ENCODE measurements at regions not wholly inside any gene's neighbourhood (a gene's known extent, or its start where the extent isn't known, plus 50 kb on each side); places are given as distances from the start of the nearest gene placed in this dataset.
A peak's percentile ranks its signal among the peaks of the same experiment; 100 is the strongest.

- H4K8ac ChIP-seq (ENCODE audit: low read depth, low read length), result no peak overlapping the region
- H3K27me3 ChIP-seq (ENCODE audit: insufficient read depth, low read length), result no peaks in the 10 kb centered on the region
- no peak overlapping the region for H2AFZ ChIP-seq (ENCODE audit: insufficient read depth, low read length, poor library complexity)
- H3K79me2 ChIP-seq (ENCODE audit: control insufficient read depth, insufficient read depth, low read length, poor library complexity), result no peaks in the 10 kb centered on the region
- no peak overlapping the region for H3K4me3 ChIP-seq (ENCODE audit: low read depth, low read length)
- no peaks in the 10 kb centered on the region for H3K9me3 ChIP-seq (ENCODE audit: insufficient read depth, low read depth, low read length)
- H3K4ac ChIP-seq (ENCODE audit: low read depth, low read length), result no peak overlapping the region
- WGBS (ENCODE audit: extremely low coverage, insufficient coverage, insufficient read length), result no CpG with 5 or more reads among the region's 3 CpGs
- H3K4me2 ChIP-seq (ENCODE audit: low read length), result no peak overlapping the region
- peak overlapping the region; percentile 39 for H2BK12ac ChIP-seq (ENCODE audit: low read length)
- H3K18ac ChIP-seq (ENCODE audit: low read length), result no peak overlapping the region
- H2BK5ac ChIP-seq (ENCODE audit: low read depth, low read length, poor library complexity), result no peak overlapping the region
- H3K14ac ChIP-seq (ENCODE audit: low read length), result no peak overlapping the region
- DNase-seq, result no peak
- H2AK5ac ChIP-seq (ENCODE audit: low read length), result no peak overlapping the region
- no peak overlapping the region for H4K12ac ChIP-seq (ENCODE audit: low read depth, low read length)
- H3K36me3 ChIP-seq (ENCODE audit: control insufficient read depth in 1 of 2, insufficient read depth in 2 of 2, low read length in 2 of 2), result no peaks in the 10 kb centered on the region
- H3K23ac ChIP-seq (ENCODE audit: low read length), result no peak overlapping the region
- peaks cover 6% of the 10 kb centered on the region in 2 experiments for H3K4me1 ChIP-seq (ENCODE audit: control insufficient read depth in 1 of 2, insufficient read depth in 2 of 2, low read length in 2 of 2)
- H3K9ac ChIP-seq (ENCODE audit: low read length), result no peak overlapping the region
- H3K79me1 ChIP-seq (ENCODE audit: low read length), result no peaks in the 10 kb centered on the region
- no peak overlapping the region for H2BK120ac ChIP-seq (ENCODE audit: insufficient read depth, low read length, poor library complexity)
- peak overlapping the region; percentile 23 for H4K91ac ChIP-seq (ENCODE audit: low read depth, low read length)
- peak overlapping the region; percentile 31 for H3K27ac ChIP-seq (ENCODE audit: low read depth, low read length)
Observed at GRCh38 chr15:95259965-95260364, 1028.6 kb downstream of the MCTP2 start.

GRCh38 chr15:95260856-95261255, 1029.5 kb downstream of the MCTP2 start:
- Histone ChIP-seq H2AK5ac (ENCODE audit: low read length) (no peak overlapping the region), H3K36me3 (ENCODE audit: control insufficient read depth in 1 of 2, insufficient read depth in 2 of 2, low read length in 2 of 2) (no peaks in the 10 kb centered on the region), H2AFZ (ENCODE audit: insufficient read depth, low read length, poor library complexity) (no peak overlapping the region), H4K91ac (ENCODE audit: low read depth, low read length) (no peak overlapping the region), H2BK120ac (ENCODE audit: insufficient read depth, low read length, poor library complexity) (no peak overlapping the region), H3K18ac (ENCODE audit: low read length) (no peak overlapping the region), H3K9me3 (ENCODE audit: insufficient read depth, low read depth, low read length) (no peaks in the 10 kb centered on the region), H3K9ac (ENCODE audit: low read length) (no peak overlapping the region), H3K23ac (ENCODE audit: low read length) (no peak overlapping the region), H3K4me2 (ENCODE audit: low read length) (no peak overlapping the region), H3K4me1 (ENCODE audit: control insufficient read depth in 1 of 2, insufficient read depth in 2 of 2, low read length in 2 of 2) (peaks cover 6% of the 10 kb centered on the region in 2 experiments), H3K79me2 (ENCODE audit: control insufficient read depth, insufficient read depth, low read length, poor library complexity) (no peaks in the 10 kb centered on the region), H3K4ac (ENCODE audit: low read depth, low read length) (no peak overlapping the region), H3K4me3 (ENCODE audit: low read depth, low read length) (no peak overlapping the region), H4K8ac (ENCODE audit: low read depth, low read length) (no peak overlapping the region), H2BK12ac (ENCODE audit: low read length) (no peak overlapping the region), H3K27ac (ENCODE audit: low read depth, low read length) (no peak overlapping the region), H4K12ac (ENCODE audit: low read depth, low read length) (no peak overlapping the region), H3K14ac (ENCODE audit: low read length) (no peak overlapping the region), H2BK5ac (ENCODE audit: low read depth, low read length, poor library complexity) (no peak overlapping the region), H3K79me1 (ENCODE audit: low read length) (peaks cover 1% of the 10 kb centered on the region), H3K27me3 (ENCODE audit: insufficient read depth, low read length) (no peaks in the 10 kb centered on the region)
- no peak for DNase-seq
- WGBS (ENCODE audit: extremely low coverage, insufficient coverage, insufficient read length), result no CpG with 5 or more reads among the region's 5 CpGs

GRCh38 chr15:95261546-95261945, 1030.2 kb downstream of the MCTP2 start:
- Histone ChIP-seq H3K27ac (ENCODE audit: low read depth, low read length) (no peak overlapping the region), H2BK5ac (ENCODE audit: low read depth, low read length, poor library complexity) (no peak overlapping the region), H3K36me3 (ENCODE audit: control insufficient read depth in 1 of 2, insufficient read depth in 2 of 2, low read length in 2 of 2) (no peaks in the 10 kb centered on the region), H2AFZ (ENCODE audit: insufficient read depth, low read length, poor library complexity) (no peak overlapping the region), H4K12ac (ENCODE audit: low read depth, low read length) (no peak overlapping the region), H3K4me1 (ENCODE audit: control insufficient read depth in 1 of 2, insufficient read depth in 2 of 2, low read length in 2 of 2) (peaks cover 6% of the 10 kb centered on the region in 2 experiments), H2AK5ac (ENCODE audit: low read length) (no peak overlapping the region), H2BK12ac (ENCODE audit: low read length) (no peak overlapping the region), H3K9ac (ENCODE audit: low read length) (no peak overlapping the region), H3K14ac (ENCODE audit: low read length) (no peak overlapping the region), H3K4ac (ENCODE audit: low read depth, low read length) (no peak overlapping the region), H3K18ac (ENCODE audit: low read length) (no peak overlapping the region), H4K91ac (ENCODE audit: low read depth, low read length) (no peak overlapping the region), H3K9me3 (ENCODE audit: insufficient read depth, low read depth, low read length) (no peaks in the 10 kb centered on the region), H2BK120ac (ENCODE audit: insufficient read depth, low read length, poor library complexity) (no peak overlapping the region), H3K23ac (ENCODE audit: low read length) (no peak overlapping the region), H4K8ac (ENCODE audit: low read depth, low read length) (no peak overlapping the region), H3K4me2 (ENCODE audit: low read length) (no peak overlapping the region), H3K4me3 (ENCODE audit: low read depth, low read length) (no peak overlapping the region), H3K79me1 (ENCODE audit: low read length) (peaks cover 1% of the 10 kb centered on the region), H3K27me3 (ENCODE audit: insufficient read depth, low read length) (no peaks in the 10 kb centered on the region), H3K79me2 (ENCODE audit: control insufficient read depth, insufficient read depth, low read length, poor library complexity) (no peaks in the 10 kb centered on the region)
- WGBS (ENCODE audit: extremely low coverage, insufficient coverage, insufficient read length), result no CpG with 5 or more reads among the region's 3 CpGs
- no peak for DNase-seq

GRCh38 chr15:95261968-95262367, 1030.6 kb downstream of the MCTP2 start:
- no CpG with 5 or more reads among the region's 6 CpGs for WGBS (ENCODE audit: extremely low coverage, insufficient coverage, insufficient read length)
- no peaks in the 10 kb centered on the region for H3K79me2 ChIP-seq (ENCODE audit: control insufficient read depth, insufficient read depth, low read length, poor library complexity)
- no peak overlapping the region for H4K91ac ChIP-seq (ENCODE audit: low read depth, low read length)
- no peak overlapping the region for H4K12ac ChIP-seq (ENCODE audit: low read depth, low read length)
- H2BK12ac ChIP-seq (ENCODE audit: low read length), result no peak overlapping the region
- H2AFZ ChIP-seq (ENCODE audit: insufficient read depth, low read length, poor library complexity), result no peak overlapping the region
- no peak overlapping the region for H2BK5ac ChIP-seq (ENCODE audit: low read depth, low read length, poor library complexity)
- H3K79me1 ChIP-seq (ENCODE audit: low read length), result peaks cover 1% of the 10 kb centered on the region
- H4K8ac ChIP-seq (ENCODE audit: low read depth, low read length), result no peak overlapping the region
- H3K4ac ChIP-seq (ENCODE audit: low read depth, low read length), result no peak overlapping the region
- no peak overlapping the region for H3K9ac ChIP-seq (ENCODE audit: low read length)
- H3K18ac ChIP-seq (ENCODE audit: low read length), result no peak overlapping the region
- H3K36me3 ChIP-seq (ENCODE audit: control insufficient read depth in 1 of 2, insufficient read depth in 2 of 2, low read length in 2 of 2), result no peaks in the 10 kb centered on the region
- H3K23ac ChIP-seq (ENCODE audit: low read length), result no peak overlapping the region
- peaks cover 6% of the 10 kb centered on the region in 2 experiments for H3K4me1 ChIP-seq (ENCODE audit: control insufficient read depth in 1 of 2, insufficient read depth in 2 of 2, low read length in 2 of 2)
- H3K14ac ChIP-seq (ENCODE audit: low read length), result no peak overlapping the region
- H3K4me3 ChIP-seq (ENCODE audit: low read depth, low read length), result no peak overlapping the region
- no peaks in the 10 kb centered on the region for H3K27me3 ChIP-seq (ENCODE audit: insufficient read depth, low read length)
- no peak overlapping the region for H3K4me2 ChIP-seq (ENCODE audit: low read length)
- H3K27ac ChIP-seq (ENCODE audit: low read depth, low read length), result no peak overlapping the region
- DNase-seq, result no peak
- no peak overlapping the region for H2BK120ac ChIP-seq (ENCODE audit: insufficient read depth, low read length, poor library complexity)
- no peak overlapping the region for H2AK5ac ChIP-seq (ENCODE audit: low read length)
- no peaks in the 10 kb centered on the region for H3K9me3 ChIP-seq (ENCODE audit: insufficient read depth, low read depth, low read length)

Measured in trophoblast cell (in vitro differentiated cells and primary cell).